Activated CD4-positive, alpha-beta T cell treated with anti-CD3 and anti-CD28 coated beads for 36 hours (primary cell): ENCODE measurements at regions not wholly inside any gene's neighbourhood (a gene's known extent, or its start where the extent isn't known, plus 50 kb on each side); places are given as distances from the start of the nearest gene placed in this dataset.
"Not testable (repeated sequence)": the region's sequence is repeated elsewhere in the genome, so short reads cannot be mapped to it uniquely, and the experiment has no call there.

Experiments
- ATAC-seq: fragments of 200-7000 bp; cut with Tn5 transposase; one replicate; pipeline ENCODE4 v1.10.0; 2021; ENCODE audit warnings: mild to moderate bottlenecking, moderate library complexity
- CTCF ChIA-PET: fragments of 350-600 bp; sonication (Branson Sonifier 250); formaldehyde crosslinking; loops from one replicate; lab custom pipeline; 2021; ENCODE audit warnings: antibody characterized with exemption; lab: Charles Lee
- POLR2A ChIA-PET: fragments of 350-600 bp; sonication (Branson Sonifier 250); formaldehyde crosslinking; loops from one replicate; lab custom pipeline; 2021; ENCODE audit warnings: antibody characterized with exemption, inconsistent platforms; lab: Charles Lee
- DNase-seq: peaks from one replicate; pipeline ENCODE4 v3.0.0-alpha.2; 2020
- H3K27ac Mint-ChIP-seq: one replicate; pipeline ENCODE4 v1.8.0; 2021; ENCODE audit warnings: mixed read lengths
- H3K27me3 Mint-ChIP-seq: one replicate; pipeline ENCODE4 v1.8.0; 2021; ENCODE audit warnings: mixed read lengths
- H3K36me3 Mint-ChIP-seq: one replicate; pipeline ENCODE4 v1.8.0; 2021; ENCODE audit warnings: low read depth, mixed read lengths
- H3K4me1 Mint-ChIP-seq: one replicate; pipeline ENCODE4 v1.8.0; 2021; ENCODE audit warnings: mixed read lengths
- H3K4me3 Mint-ChIP-seq: one replicate; pipeline ENCODE4 v1.8.0; 2021; ENCODE audit warnings: mild to moderate bottlenecking, moderate library complexity, mixed read lengths
- H3K9me3 Mint-ChIP-seq: one replicate; pipeline ENCODE4 v1.8.0; 2021; ENCODE audit warnings: low read depth, mixed read lengths
- intact Hi-C, 2 experiments: fragments of 100-400 bp; cut with DNase I in 1 of 2; cut with micrococcal nuclease in 1 of 2; formaldehyde crosslinking; loops; one replicate each; pipeline versions ENCODE4 v1.14.2 to v1.15.1; 2022 to 2024; cut with DNase I, micrococcal nuclease

GRCh38 chr5:62762503-62762902, 183.9 kb downstream of the LRRC70 start:
- H3K9me3 Mint-ChIP-seq: peaks cover 2% of the 10 kb centered on the region
- no peaks in the 10 kb centered on the region for H3K36me3 Mint-ChIP-seq
- H3K27ac Mint-ChIP-seq: no peak overlapping the region
- DNase-seq (no peak), ATAC-seq (no peak)
- ChIA-PET CTCF (no interaction called here), POLR2A (no interaction called here)
- no peaks in the 10 kb centered on the region for H3K27me3 Mint-ChIP-seq
- H3K4me1 Mint-ChIP-seq: no peaks in the 10 kb centered on the region
- no peak overlapping the region for H3K4me3 Mint-ChIP-seq
- intact Hi-C loops: no loop called here

GRCh38 chr5:62757686-62758085, 179.1 kb downstream of the LRRC70 start:
- H3K4me1 Mint-ChIP-seq, ATAC-seq, intact Hi-C loops, H3K27ac Mint-ChIP-seq, H3K36me3 Mint-ChIP-seq, H3K4me3 Mint-ChIP-seq, CTCF ChIA-PET, DNase-seq, POLR2A ChIA-PET, H3K9me3 Mint-ChIP-seq, H3K27me3 Mint-ChIP-seq: not testable (repeated sequence)

GRCh38 chr5:62752998-62753367, 174.4 kb downstream of the LRRC70 start:
- ATAC-seq, H3K27me3 Mint-ChIP-seq, POLR2A ChIA-PET, H3K4me3 Mint-ChIP-seq, H3K4me1 Mint-ChIP-seq, H3K9me3 Mint-ChIP-seq, H3K36me3 Mint-ChIP-seq, intact Hi-C loops, DNase-seq, CTCF ChIA-PET, H3K27ac Mint-ChIP-seq: not testable (repeated sequence)

- intact Hi-C loops, H3K27me3 Mint-ChIP-seq, H3K27ac Mint-ChIP-seq, DNase-seq, H3K4me1 Mint-ChIP-seq, H3K9me3 Mint-ChIP-seq, POLR2A ChIA-PET, ATAC-seq, H3K4me3 Mint-ChIP-seq, H3K36me3 Mint-ChIP-seq: not testable (repeated sequence)
- CTCF ChIA-PET: interaction anchor here (0.6 kb wide), 1 partner anchor 102 kb away, joined by 3 read pairs; no protein-coding TSS in a partner anchor
Observed at GRCh38 chr5:62752056-62752997, 173.7 kb downstream of the LRRC70 start.

- Mint-ChIP-seq H3K4me3 (no peak overlapping the region), H3K27ac (no peak overlapping the region), H3K4me1 (no peaks in the 10 kb centered on the region), H3K36me3 (no peaks in the 10 kb centered on the region), H3K9me3 (no peaks in the 10 kb centered on the region), H3K27me3 (peaks cover 7% of the 10 kb centered on the region)
- ATAC-seq (no peak), DNase-seq (no peak)
- CTCF ChIA-PET: interaction anchor here (0.7 to 1.2 kb wide), 2 partner anchors 10 to 24 kb away, joined by 3 to 5 read pairs; no protein-coding TSS in a partner anchor
- POLR2A ChIA-PET: no interaction called here
- intact Hi-C loops: no loop called here
Observed at GRCh38 chr5:62742207-62742606, 163.6 kb downstream of the LRRC70 start.

- intact Hi-C loops: no loop called here
- ATAC-seq (no peak), DNase-seq (no peak)
- no peaks in the 10 kb centered on the region for H3K36me3 Mint-ChIP-seq
- no peaks in the 10 kb centered on the region for H3K4me1 Mint-ChIP-seq
- CTCF ChIA-PET: interaction anchor here (0.6 to 1.2 kb wide), 2 partner anchors 10 to 186 kb away, joined by 3 to 4 read pairs; no protein-coding TSS in a partner anchor
- no peaks in the 10 kb centered on the region for H3K9me3 Mint-ChIP-seq
- peaks cover 7% of the 10 kb centered on the region for H3K27me3 Mint-ChIP-seq
- POLR2A ChIA-PET: no interaction called here
- H3K4me3 Mint-ChIP-seq: no peak overlapping the region
- H3K27ac Mint-ChIP-seq: no peak overlapping the region
Observed at GRCh38 chr5:62741761-62742160, 163.1 kb downstream of the LRRC70 start.

GRCh38 chr5:62737766-62738165, 159.1 kb downstream of the LRRC70 start:
- Mint-ChIP-seq H3K9me3 (peaks cover 5% of the 10 kb centered on the region), H3K27ac (no peak overlapping the region), H3K4me3 (no peak overlapping the region), H3K27me3 (peaks cover 3% of the 10 kb centered on the region), H3K36me3 (no peaks in the 10 kb centered on the region), H3K4me1 (no peaks in the 10 kb centered on the region)
- intact Hi-C loops: no loop called here
- no peak for ATAC-seq
- DNase-seq: no peak
- POLR2A ChIA-PET: no interaction called here
- CTCF ChIA-PET: interaction anchor here (0.6 to 0.7 kb wide), 2 partner anchors 133 to 278 kb away, joined by 4 read pairs; no protein-coding TSS in a partner anchor

GRCh38 chr5:62732677-62733121, 154.1 kb downstream of the LRRC70 start:
- H3K27ac Mint-ChIP-seq: no peak overlapping the region
- intact Hi-C loops: no loop called here
- H3K4me3 Mint-ChIP-seq: no peak overlapping the region
- ATAC-seq (no peak), DNase-seq (no peak)
- H3K36me3 Mint-ChIP-seq: no peaks in the 10 kb centered on the region
- no peaks in the 10 kb centered on the region for H3K4me1 Mint-ChIP-seq
- H3K9me3 Mint-ChIP-seq: peaks cover 5% of the 10 kb centered on the region
- ChIA-PET CTCF (interaction anchor here (1.4 kb wide), 1 partner anchor 10 kb away, joined by 3 read pairs; no protein-coding TSS in a partner anchor), POLR2A (no interaction called here)
- H3K27me3 Mint-ChIP-seq: peaks cover 1% of the 10 kb centered on the region

GRCh38 chr5:62731022-62731421, 152.4 kb downstream of the LRRC70 start:
- ChIA-PET CTCF (interaction anchor here (1.1 to 1.4 kb wide), 3 partner anchors 11 to 153 kb away, joined by 3 read pairs; no protein-coding TSS in a partner anchor), POLR2A (no interaction called here)
- Mint-ChIP-seq H3K27me3 (peaks cover 1% of the 10 kb centered on the region), H3K27ac (no peak overlapping the region), H3K4me3 (no peak overlapping the region), H3K36me3 (no peaks in the 10 kb centered on the region), H3K4me1 (no peaks in the 10 kb centered on the region), H3K9me3 (peaks cover 5% of the 10 kb centered on the region)
- intact Hi-C loops: no loop called here
- DNase-seq (peak; percentile 20), ATAC-seq (peak; percentile 80)

GRCh38 chr5:62729675-62730074, 151.1 kb downstream of the LRRC70 start:
- POLR2A ChIA-PET: no interaction called here
- Mint-ChIP-seq H3K4me1 (no peaks in the 10 kb centered on the region), H3K9me3 (peaks cover 5% of the 10 kb centered on the region), H3K4me3 (no peak overlapping the region), H3K27ac (no peak overlapping the region), H3K36me3 (no peaks in the 10 kb centered on the region), H3K27me3 (peaks cover 1% of the 10 kb centered on the region)
- no peak for DNase-seq
- no peak for ATAC-seq
- CTCF ChIA-PET: interaction anchor here (1.2 kb wide), 1 partner anchor 10 kb away, joined by 4 read pairs; no protein-coding TSS in a partner anchor
- intact Hi-C loops: no loop called here

- DNase-seq: no peak
- Mint-ChIP-seq H3K9me3 (no peaks in the 10 kb centered on the region), H3K36me3 (no peaks in the 10 kb centered on the region), H3K27ac (no peak overlapping the region), H3K4me3 (no peak overlapping the region), H3K4me1 (no peaks in the 10 kb centered on the region), H3K27me3 (no peaks in the 10 kb centered on the region)
- ATAC-seq: no peak
- intact Hi-C loops: no loop called here
- ChIA-PET CTCF (interaction anchor here (0.5 kb wide), 1 partner anchor 24 kb away, joined by 3 read pairs; no protein-coding TSS in a partner anchor), POLR2A (no interaction called here)
Observed at GRCh38 chr5:62727861-62728260, 149.2 kb downstream of the LRRC70 start.

- DNase-seq: no peak
- Mint-ChIP-seq H3K4me1 (no peaks in the 10 kb centered on the region), H3K36me3 (no peaks in the 10 kb centered on the region), H3K4me3 (no peak overlapping the region), H3K27ac (no peak overlapping the region), H3K9me3 (no peaks in the 10 kb centered on the region), H3K27me3 (peaks cover 5% of the 10 kb centered on the region)
- CTCF ChIA-PET: no interaction called here
- intact Hi-C loops: no loop called here
- POLR2A ChIA-PET: no interaction called here
- no peak for ATAC-seq
Observed at GRCh38 chr5:62727184-62727583, 148.6 kb downstream of the LRRC70 start.
